NCI-H2081 treated with DMSO at 0.1 percent for 48 hours (cell line): ENCODE measurements at regions not wholly inside any gene's neighbourhood (a gene's known extent, or its start where the extent isn't known, plus 50 kb on each side); places are given as distances from the start of the nearest gene placed in this dataset.
"Not testable (repeated sequence)": the region's sequence is repeated elsewhere in the genome, so short reads cannot be mapped to it uniquely, and the experiment has no call there.

Experiments used
- DNase-seq: peaks from one replicate; lab custom pipeline; 2025; lab: John Stamatoyannopoulos, UW

- DNase-seq, result peak; percentile 94
Measured at GRCh38 chr9:95580812-95581761, 64.3 kb upstream of the PTCH1 start.

DNA sequence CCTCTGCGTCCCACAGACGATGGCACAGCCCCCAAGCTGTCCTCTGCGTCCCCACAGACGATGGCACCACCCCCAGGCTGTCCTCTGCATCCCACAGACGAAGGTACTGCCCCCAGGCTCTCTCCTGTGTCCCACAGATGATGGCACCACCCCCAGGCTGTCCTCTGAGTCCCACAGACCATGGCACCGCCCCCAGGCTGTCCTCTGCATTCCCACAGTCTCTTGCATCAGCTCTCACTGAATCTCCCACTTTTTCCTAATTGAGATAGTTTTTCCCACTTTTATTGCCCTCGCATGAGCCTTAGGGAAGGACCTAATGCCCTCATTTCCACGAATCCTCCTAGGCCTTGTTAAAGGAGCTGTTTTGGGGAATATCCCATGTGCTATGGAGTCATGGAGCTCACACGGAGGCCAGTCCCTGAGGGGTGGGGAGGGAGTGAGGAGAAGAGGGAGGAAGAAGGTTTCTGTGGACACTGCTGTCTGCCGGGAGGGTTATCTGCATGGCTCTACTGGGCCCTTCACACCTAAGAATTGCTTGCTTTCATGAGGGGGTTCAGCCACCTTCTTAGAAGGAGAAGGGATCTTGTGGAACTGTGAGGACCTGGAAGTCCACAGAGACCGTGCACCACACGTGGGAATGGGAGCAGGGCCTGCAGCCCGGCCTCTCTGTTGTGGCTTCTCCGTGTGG lies 58.2 kb upstream of the PTCH1 start:
- DNase-seq, result no peak

- DNase-seq, result no peak
Measured at GRCh38 chr9:95574176-95574575, 57.4 kb upstream of the PTCH1 start.

- DNase-seq, result no peak
Measured at GRCh38 chr9:95573463-95573862, 56.7 kb upstream of the PTCH1 start.

GRCh38 chr9:95572381-95573151 lies 55.8 kb upstream of the PTCH1 start:
- no peak for DNase-seq

- no peak for DNase-seq
Measured at GRCh38 chr9:95570646-95571045, 53.9 kb upstream of the PTCH1 start.

DNA sequence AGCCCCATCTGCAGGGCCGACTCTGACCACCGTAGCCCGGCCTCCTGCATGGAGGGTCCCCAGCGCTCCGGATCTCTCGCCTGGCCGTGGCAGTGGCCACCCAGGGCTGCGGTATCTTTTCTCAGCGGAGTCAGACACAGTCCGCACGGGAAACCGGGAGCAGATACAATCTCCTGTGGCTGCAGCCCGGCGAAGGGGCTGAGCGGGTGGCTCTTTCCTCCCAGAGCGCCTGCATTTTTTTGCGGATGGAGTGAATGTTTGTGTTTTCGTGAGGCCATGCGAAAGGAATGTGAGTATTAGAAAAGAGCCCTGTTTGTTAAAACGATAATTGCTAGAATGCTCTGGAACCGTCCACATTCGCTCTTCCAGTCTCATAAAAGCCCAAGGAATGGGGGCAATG lies 53.4 kb upstream of the PTCH1 start:
- no peak for DNase-seq

- not testable (repeated sequence) for DNase-seq
Measured at GRCh38 chr9:95568735-95569134, 52.0 kb upstream of the PTCH1 start.
